HEK293 (cell line): ENCODE measurements at regions not wholly inside any gene's neighbourhood (a gene's known extent, or its start where the extent isn't known, plus 50 kb on each side); places are given as distances from the start of the nearest gene placed in this dataset.

Experiments
- ATF2 ChIP-seq: fragments of 450-650 bp; formaldehyde crosslinking; IDR thresholded peaks from 2 replicates; pipeline ENCODE4 v1.5.1; 2016; ENCODE audit warnings: missing biosample characterization, missing genetic modification characterization, low read depth
- BCL6B ChIP-seq: fragments of 450-650 bp; formaldehyde crosslinking; IDR thresholded peaks from 2 replicates; pipeline ENCODE4 v1.5.1; 2017; ENCODE audit warnings: missing biosample characterization, missing genetic modification characterization
- CTCF ChIP-seq: fragments of 450-650 bp; formaldehyde crosslinking; IDR thresholded peaks from 2 replicates; pipeline ENCODE4 v1.5.1; 2016; ENCODE audit warnings: missing biosample characterization, missing genetic modification characterization
- MZF1 ChIP-seq: fragments of 450-650 bp; formaldehyde crosslinking; IDR thresholded peaks from 2 replicates; pipeline ENCODE4 v1.5.1; 2017; ENCODE audit warnings: missing biosample characterization, missing genetic modification characterization, borderline replicate concordance
- ZNF10 ChIP-seq: fragments of 450-650 bp; formaldehyde crosslinking; IDR thresholded peaks from 2 replicates; pipeline ENCODE4 v1.5.1; 2017; ENCODE audit warnings: missing biosample characterization, missing genetic modification characterization
- ZSCAN23 ChIP-seq: fragments of 450-650 bp; formaldehyde crosslinking; IDR thresholded peaks from 2 replicates; pipeline ENCODE4 v1.5.1; 2016; ENCODE audit warnings: missing biosample characterization, missing genetic modification characterization

- no peak for TF ChIP-seq CTCF (tag by site-specific recombination)
- TF ChIP-seq BCL6B (tag by site-specific recombination) = no peak
- TF ChIP-seq ZSCAN23 (tag by site-specific recombination) = no peak
- TF ChIP-seq MZF1 (tag by site-specific recombination) = no peak
- TF ChIP-seq ZNF10 = no peak
- TF ChIP-seq ATF2 = no peak
Measured at GRCh38 chr4:18846313-18846712, 824.8 kb upstream of the LCORL start.
